GM18505 (cell line): ENCODE measurements at regions not wholly inside any gene's neighbourhood (a gene's known extent, or its start where the extent isn't known, plus 50 kb on each side); places are given as distances from the start of the nearest gene placed in this dataset.

ENCODE experiments used
- ATAC-seq: cut with Tn5 transposase; IDR thresholded peaks from one replicate; pipeline ENCODE4 v1.9.1; 2021; ENCODE audit not compliant: unreplicated experiment
- POLR2A ChIP-seq: IDR thresholded peaks from 4 replicates; pipeline ENCODE4 v1.6.1; 2011; ENCODE audit warnings: borderline replicate concordance; ENCODE audit not compliant: insufficient read depth, insufficient read length; ENCODE audit errors: extremely low read depth

DNA sequence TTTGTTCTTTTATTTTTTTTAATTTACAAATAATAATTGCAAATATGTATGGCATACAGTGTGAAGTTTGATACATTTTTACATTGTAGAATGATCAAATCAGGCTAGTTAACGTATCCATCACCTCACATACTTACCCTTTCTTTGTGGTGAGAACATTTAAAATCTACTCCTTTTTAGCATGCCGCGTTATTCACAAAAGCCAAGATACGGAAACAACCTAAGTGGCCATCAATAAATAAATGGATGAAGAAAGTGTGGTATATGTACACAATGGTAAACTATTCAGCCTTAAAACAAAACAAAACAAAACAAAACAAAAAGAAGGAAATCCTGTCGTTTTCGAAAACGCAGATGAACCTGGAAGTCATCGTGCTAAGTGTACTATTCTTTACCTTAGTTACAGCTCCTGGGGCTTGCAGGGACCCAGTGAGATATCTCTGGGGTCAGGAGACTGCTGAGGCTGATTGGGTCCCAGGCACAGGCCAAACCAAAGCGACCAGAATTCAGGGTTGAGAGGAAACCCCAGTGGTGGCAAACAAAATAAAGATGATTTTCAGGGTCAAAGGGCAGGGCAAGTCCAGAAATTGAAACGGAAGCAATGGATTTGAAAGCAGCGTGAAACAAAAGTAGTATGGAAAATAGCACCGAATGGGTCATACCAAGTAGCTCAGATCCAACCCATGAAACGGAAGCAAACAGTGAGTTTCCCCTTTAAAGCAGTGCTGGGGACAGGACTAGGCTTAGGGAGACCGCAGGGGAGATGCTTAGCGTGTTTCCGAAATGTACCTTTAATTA is 188.2 kb downstream of the PLPP3 start:
- ATAC-seq: no peak
- TF ChIP-seq POLR2A: no peak

DNA sequence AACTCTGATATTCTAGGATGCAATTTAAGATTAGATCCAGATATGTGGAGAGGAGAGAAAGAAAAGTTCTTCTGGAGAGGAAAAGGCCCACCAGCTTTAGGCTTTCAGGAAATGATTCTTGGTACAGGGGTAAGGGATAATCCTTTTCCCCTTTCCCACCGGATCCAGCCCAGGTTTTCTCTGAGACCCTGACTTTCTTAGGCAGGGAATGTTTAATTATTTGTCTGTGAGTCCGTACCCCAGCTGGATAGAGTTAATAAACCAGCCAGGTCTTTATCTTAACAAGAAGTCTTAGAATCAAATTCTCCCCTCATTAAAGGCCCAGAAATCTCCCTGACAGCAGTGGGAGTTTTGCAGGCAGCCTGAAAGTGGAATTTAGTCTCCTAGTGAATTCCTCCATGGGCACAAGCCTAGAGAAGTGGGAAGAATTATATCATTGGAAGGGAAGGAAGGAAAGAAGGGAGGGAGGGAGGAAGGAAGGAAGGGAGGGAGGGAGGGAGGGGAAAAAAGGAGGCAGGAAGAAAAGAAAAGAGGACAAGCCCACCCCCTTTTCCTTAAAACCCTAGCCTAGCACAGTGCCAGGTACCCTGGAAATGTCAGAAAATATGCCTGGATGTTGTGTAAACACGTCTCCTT is 189.0 kb downstream of the PLPP3 start:
- ATAC-seq: no peak
- no peak for TF ChIP-seq POLR2A

DNA sequence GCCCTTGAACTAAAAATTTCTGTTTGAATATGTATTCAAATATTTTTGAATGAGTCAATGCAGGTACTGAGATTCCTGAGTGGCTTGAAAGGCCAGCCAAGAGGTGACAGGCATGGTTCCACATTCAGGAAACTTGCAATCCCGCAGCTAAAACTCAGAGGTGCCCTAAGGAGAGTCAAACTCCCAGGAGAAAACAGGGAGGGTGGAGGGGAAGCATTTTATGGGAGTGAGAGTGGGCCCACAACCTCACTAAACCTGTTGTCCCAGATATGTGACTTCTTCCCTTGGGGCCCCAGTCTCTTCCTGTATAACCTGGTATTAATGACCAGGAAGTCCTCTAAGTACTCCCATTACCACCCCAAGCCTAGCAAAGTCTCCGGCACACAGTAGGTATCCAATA is 189.6 kb downstream of the PLPP3 start:
- ATAC-seq: no peak
- TF ChIP-seq POLR2A: no peak

DNA sequence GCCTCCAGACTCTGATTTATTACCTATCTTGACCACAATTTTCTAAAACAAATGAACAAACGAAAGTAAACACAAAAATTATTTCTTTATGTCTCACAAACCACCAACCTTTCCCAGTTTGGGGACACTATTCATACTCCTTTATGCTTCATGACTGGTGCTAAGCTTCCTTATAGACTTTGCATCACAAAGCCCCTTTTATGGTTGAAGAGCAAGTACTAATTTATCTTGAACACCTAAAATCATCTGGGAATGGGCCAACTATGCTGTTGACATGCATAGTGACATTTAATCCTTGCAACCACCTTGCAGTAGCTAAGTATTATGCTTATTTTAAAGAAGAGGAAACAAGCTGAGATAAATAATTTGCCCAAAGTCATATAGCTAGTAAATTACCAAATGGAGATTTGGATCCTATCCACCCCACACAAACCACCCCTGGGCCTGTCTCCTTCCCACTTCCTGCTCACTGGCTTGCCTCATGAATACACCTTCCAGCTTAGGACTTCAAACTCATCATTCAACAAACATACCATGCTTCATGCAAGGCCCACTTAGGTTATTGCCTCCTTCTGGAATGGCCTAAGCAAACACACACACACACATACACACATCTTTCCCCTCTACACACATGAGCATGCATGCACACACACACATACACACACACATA is 192.2 kb downstream of the PLPP3 start:
- ATAC-seq: no peak
- no peak for TF ChIP-seq POLR2A

DNA sequence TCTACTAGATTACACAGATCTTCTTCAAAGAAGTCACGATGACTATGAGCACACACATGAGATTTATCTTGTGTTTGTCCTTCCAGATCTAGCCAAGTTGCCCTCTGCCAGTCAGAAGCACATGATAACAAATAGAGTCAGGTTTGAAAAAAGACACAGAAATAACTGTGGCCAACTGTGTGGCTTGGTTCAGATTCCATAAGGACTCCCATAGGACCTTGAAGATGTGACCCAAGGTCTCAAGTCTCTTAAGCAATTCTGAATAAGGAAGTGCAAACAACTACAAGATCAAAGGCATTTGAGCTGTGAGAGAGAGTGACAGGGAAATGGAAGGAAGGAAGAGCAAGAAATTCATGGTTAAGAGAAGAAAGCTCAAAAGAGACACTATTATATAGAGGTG is 194.0 kb downstream of the PLPP3 start:
- TF ChIP-seq POLR2A: no peak

DNA sequence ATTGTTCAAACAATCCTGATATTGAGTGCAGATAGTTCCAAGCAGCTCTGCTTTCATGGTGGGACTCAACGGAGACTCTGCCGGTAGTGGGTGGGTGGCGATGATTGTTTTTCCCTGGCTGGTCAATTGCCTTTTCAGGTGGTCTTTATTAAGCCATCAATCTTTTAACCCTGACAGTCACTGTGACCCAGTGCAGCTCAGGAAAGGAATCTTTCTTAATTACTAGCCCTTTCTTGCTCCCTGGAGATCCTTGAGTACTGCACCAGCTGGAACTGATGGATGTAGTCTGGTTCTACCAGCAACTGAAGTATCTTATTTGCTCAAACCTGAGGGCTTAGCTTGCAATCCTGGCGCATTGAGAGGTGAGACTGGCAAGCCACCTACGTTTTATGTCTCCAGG is 196.4 kb downstream of the PLPP3 start:
- no peak for TF ChIP-seq POLR2A
- ATAC-seq: no peak

More for the DNA sequence above, 194.0 kb downstream of the PLPP3 start:
- no peak for ATAC-seq

DNA sequence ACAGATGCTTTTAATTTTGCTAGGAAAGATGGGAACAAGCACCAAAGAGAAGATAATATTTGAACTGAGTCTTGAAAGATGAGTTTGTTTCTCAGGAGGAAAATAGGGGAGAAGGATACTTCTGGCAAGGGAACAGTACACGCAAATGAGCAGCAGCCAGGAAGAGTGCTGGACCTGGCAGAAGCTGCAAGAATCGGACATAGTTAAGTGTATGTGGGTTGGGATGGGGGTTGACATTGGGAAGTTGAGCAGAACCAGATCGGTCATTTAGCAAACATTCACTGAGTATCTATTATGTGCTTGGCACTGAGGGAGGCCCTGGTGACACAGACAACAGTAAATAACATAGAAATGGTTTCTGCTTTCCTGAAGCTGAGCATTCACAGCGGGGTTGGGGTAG is 198.8 kb downstream of the PLPP3 start:
- TF ChIP-seq POLR2A: no peak
- no peak for ATAC-seq

DNA sequence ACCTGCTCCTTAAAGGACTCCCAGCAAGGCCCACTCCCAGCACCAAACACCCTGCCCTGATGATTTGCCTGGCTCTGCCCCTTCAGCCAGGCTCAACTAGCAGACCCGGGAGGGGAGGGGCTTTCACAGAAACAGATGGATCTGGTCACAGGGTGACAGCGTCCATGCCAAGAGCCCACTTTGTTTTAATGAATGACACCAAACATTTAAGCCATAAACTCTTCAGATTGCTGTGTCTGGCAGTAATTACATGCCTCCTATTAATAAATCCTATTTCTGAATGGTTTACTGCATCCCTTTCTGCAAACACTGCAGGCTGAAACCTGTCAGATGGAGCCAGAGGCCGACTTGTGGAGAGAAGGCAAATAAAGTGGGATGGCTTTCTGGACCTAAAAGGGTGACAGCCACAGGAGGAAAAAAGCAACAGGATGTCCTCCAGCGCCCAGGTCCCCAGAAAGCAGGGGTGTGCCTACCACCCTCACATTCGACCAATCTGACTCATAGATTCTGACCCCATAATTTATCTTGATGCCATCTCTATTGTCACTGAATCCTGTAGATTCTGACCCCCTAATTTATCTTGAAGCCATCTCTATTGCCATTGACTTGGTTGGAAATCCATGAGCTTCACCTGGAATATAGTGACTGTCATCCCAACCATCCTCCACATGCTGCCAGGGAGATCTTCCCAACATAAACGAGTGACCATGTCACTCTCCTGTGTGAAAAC is 200.9 kb downstream of the PLPP3 start:
- TF ChIP-seq POLR2A: no peak
- ATAC-seq: no peak

DNA sequence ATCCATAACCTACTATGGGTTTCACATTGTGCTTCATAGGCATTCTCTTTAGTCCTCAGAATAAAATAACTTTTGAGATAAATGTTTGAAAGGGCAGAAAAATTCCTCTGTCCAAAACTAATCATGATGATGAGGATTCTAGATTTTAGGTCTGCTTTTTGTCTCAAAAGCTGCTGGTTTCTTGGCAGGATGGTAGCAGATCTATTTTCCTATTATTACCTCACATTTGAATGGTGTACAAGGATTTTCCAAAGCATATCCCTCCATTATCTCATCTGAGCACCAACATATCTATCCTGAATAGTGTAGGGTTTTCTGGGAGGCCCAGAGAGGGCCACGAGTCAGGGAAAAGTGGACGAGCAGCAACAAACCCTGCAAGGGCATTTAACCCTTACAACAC is 201.9 kb downstream of the PLPP3 start:
- no peak for ATAC-seq
- TF ChIP-seq POLR2A: no peak

DNA sequence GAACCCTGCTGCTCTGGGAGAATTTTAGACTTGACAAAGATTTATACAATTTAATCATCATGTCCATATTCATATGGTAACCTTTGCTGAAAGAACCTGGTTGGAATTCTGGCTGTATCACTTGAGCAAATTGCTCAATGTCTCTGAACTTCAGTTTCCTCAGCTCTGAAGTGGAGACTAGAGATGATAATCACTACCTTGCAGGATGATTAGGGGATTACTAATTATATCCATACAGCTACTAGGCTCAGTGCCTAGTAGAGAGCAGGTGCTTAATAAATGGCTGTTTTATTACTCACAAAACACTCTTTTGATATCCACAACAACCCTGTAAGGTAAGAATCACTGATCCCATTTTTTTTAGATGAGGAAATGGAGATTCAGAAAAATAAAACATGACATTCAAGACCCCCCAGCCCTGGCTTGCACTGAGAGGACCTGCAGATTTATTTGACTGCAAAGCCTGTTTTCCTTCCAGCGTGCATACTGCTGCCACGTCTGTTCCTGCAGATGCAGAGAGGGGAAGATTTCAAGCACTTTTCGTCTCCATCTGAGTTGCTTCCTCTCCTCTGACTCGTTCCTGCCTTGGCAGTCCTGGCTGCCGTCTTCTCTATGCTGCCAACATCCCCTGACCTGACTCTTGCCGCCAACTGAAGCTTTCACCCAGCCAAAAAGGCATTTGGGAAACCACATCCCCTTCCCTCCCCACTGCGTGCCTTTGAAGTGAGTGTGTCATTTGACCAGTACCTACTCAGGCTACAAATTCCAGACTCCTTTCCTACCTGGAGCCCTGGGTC is 203.0 kb downstream of the PLPP3 start:
- ATAC-seq: no peak
- no peak for TF ChIP-seq POLR2A

DNA sequence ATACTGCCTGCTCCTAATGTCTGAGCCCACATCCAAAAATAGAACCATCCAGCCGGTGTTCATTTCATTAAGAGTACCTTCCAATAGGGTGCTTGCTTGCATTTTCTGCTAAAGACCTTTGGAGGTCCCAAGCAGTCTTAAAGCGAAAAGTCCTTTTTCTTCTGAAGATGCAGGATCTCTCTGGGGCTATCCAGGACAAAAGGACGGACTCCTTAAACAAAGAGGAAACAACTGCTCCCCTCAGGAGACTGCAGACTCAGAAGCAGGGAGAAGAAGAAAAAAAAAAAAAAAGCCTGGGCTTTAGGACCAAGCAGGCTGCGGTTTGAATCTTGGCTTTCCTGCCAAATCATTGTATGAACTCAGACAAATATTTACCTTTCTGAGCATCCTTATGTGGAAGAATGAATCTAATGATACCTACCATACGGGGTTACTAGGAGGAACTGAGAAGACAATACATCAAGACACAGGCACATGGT is 204.0 kb downstream of the PLPP3 start:
- no peak for ATAC-seq
- TF ChIP-seq POLR2A: no peak
